K562 (cell line): ENCODE measurements at regions not wholly inside any gene's neighbourhood (a gene's known extent, or its start where the extent isn't known, plus 50 kb on each side); places are given as distances from the start of the nearest gene placed in this dataset.

Experiments
- ATAC-seq: fragments of 200-7000 bp; cut with Tn5 transposase; 3 replicates; pipeline ENCODE4 v1.9.1; 2020; ENCODE audit warnings: moderate library complexity
- BruUV-seq: library from RNA; stranded (reverse); fragments of 400-500 nt; replicated peaks from 2 replicates; lab custom pipeline; 2021; lab: Mats Ljungman, UMichigan
- CTCF ChIA-PET: fragments of 300-600 bp; formaldehyde crosslinking; extraction: SDS; loops from one replicate; lab custom pipeline; 2021; ENCODE audit warnings: low intra/inter-chr PET ratio; lab: Yijun Ruan, JAX
- POLR2A ChIA-PET: fragments of 300-600, 350-650 bp; sonication (Branson Sonifier 250); formaldehyde crosslinking; extraction: SDS; loops from one replicate; lab custom pipeline; 2021; ENCODE audit warnings: antibody characterized with exemption, inconsistent platforms; lab: Yijun Ruan, JAX
- DNase-seq, 4 experiments: peaks; one replicate each; pipeline versions ENCODE4 v3.0.0 to v3.0.0-alpha.2; 2011 to 2018; ENCODE audit warnings: low spot score in 3 of 4, mixed read lengths in 3 of 4; ENCODE audit errors: extremely low read depth in 1 of 4
- FAIRE-seq: peaks from 2 replicates; lab custom pipeline; 2011; peaks lifted over from hg19 to GRCh38; lab: Jason Lieb, UNC
- H2AFZ ChIP-seq: 2 replicates; pipeline ENCODE4 v1.6.0; 2011; ENCODE audit warnings: low read depth, low read length, control low read depth, inconsistent platforms
- H3K27ac ChIP-seq: fragments of 200-600 bp; 3 replicates; pipeline ENCODE4 v1.8.0; 2011; ENCODE audit warnings: low read depth, mild to moderate bottlenecking, control low read depth, inconsistent platforms, low read length, moderate library complexity, mixed read lengths; ENCODE audit errors: extremely low read depth
- H3K27me3 ChIP-seq, 2 experiments: fragments of 300-600 bp in 1 of 2; 2 replicates in 1 of 2; 3 replicates in 1 of 2; pipeline versions ENCODE4 v1.6.0 to v1.8.0; 2011; ENCODE audit warnings: inconsistent platforms in 2 of 2, low read length in 2 of 2, mild to moderate bottlenecking in 1 of 2, mixed read lengths in 1 of 2, moderate library complexity in 1 of 2; ENCODE audit not compliant: control insufficient read depth in 2 of 2, insufficient read depth in 2 of 2
- H3K36me3 ChIP-seq: fragments of 300-600 bp; 3 replicates; pipeline ENCODE4 v1.8.0; 2011; ENCODE audit warnings: mild to moderate bottlenecking, low read length, inconsistent platforms; ENCODE audit not compliant: control insufficient read depth, insufficient read depth
- H3K4me1 ChIP-seq, 2 experiments: fragments of 200-600 bp in 1 of 2; replicated peaks in 1 of 2; 2 replicates in 1 of 2; 3 replicates in 1 of 2; pipeline versions ENCODE4 v1.5.1 to v1.8.0; 2011; ENCODE audit warnings: inconsistent platforms in 2 of 2, low read length in 2 of 2, mild to moderate bottlenecking in 1 of 2, mixed read lengths in 1 of 2, moderate library complexity in 1 of 2; ENCODE audit not compliant: control insufficient read depth in 2 of 2, insufficient read depth in 2 of 2
- H3K4me2 ChIP-seq: 2 replicates; pipeline ENCODE4 v1.6.1; 2011; ENCODE audit warnings: low read length, control low read depth, inconsistent platforms, mixed read lengths; ENCODE audit not compliant: insufficient read depth
- H3K4me3 ChIP-seq: fragments of 200-600 bp; sonication (generic), shearing (Covaris generic); 2 replicates; pipeline ENCODE4 v1.5.1; 2016; ENCODE audit warnings: control low read depth, inconsistent platforms
- H3K79me2 ChIP-seq: fragments of 200-600 bp; 3 replicates; pipeline ENCODE4 v1.8.0; 2011; ENCODE audit warnings: low read length, inconsistent platforms; ENCODE audit not compliant: control insufficient read depth, insufficient read depth
- H3K9ac ChIP-seq, 2 experiments: 2 replicates each; pipeline versions ENCODE4 v1.6.0 to v1.6.1; 2011; ENCODE audit warnings: low read depth in 2 of 2, low read length in 2 of 2, control low read depth in 1 of 2, inconsistent platforms in 1 of 2, mild to moderate bottlenecking in 1 of 2, mixed read lengths in 1 of 2; ENCODE audit not compliant: insufficient read depth in 1 of 2
- H3K9me1 ChIP-seq: one replicate; pipeline ENCODE4 v1.6.0; 2011; ENCODE audit warnings: inconsistent platforms, mild to moderate bottlenecking, low read length, moderate library complexity; ENCODE audit not compliant: control insufficient read depth, insufficient read depth
- H3K9me3 ChIP-seq: replicated peaks from 2 replicates; pipeline ENCODE4 v1.5.1; 2011; ENCODE audit warnings: low read depth, low read length, inconsistent platforms; ENCODE audit not compliant: control insufficient read depth, insufficient read depth
- H4K20me1 ChIP-seq: replicated peaks from 2 replicates; pipeline ENCODE4 v1.6.1; 2011; ENCODE audit warnings: low read length, inconsistent platforms, mixed read lengths; ENCODE audit not compliant: control insufficient read depth, insufficient read depth
- HDGF ChIP-seq: fragments of 450-650 bp; IDR thresholded peaks from 2 replicates; pipeline ENCODE4 v1.6.1; 2016
- HLTF ChIP-seq: fragments of 450-650 bp; IDR thresholded peaks from 2 replicates; pipeline ENCODE4 v1.6.1; 2016
- MTF1 ChIP-seq: fragments of 250-450 bp; sonication (Bioruptor Pico); IDR thresholded peaks from 2 replicates; pipeline ENCODE4 v1.9.0; 2021; ENCODE audit warnings: moderate library complexity, mild to moderate bottlenecking, inconsistent platforms, borderline replicate concordance
- RAD21 ChIP-seq, 2 experiments: fragments of 250-450 bp in 1 of 2; fragments of 450-650 bp in 1 of 2; sonication (Bioruptor Pico) in 1 of 2; formaldehyde crosslinking in 1 of 2; IDR thresholded peaks in 1 of 2; conservative IDR thresholded peaks in 1 of 2; 2 replicates each; pipeline versions ENCODE4 v1.4.0 to v1.8.0; 2020 to 2022; ENCODE audit warnings: mild to moderate bottlenecking in 2 of 2, moderate library complexity in 1 of 2
- RCOR1 ChIP-seq, 2 experiments: IDR thresholded peaks; 2 replicates each; pipeline ENCODE4 v1.6.1; 2012; ENCODE audit warnings: low read depth in 2 of 2, low read length in 2 of 2, borderline replicate concordance in 1 of 2, improper control_type of control experiment in 1 of 2
- SMARCA5 ChIP-seq: fragments of 450-650 bp; IDR thresholded peaks from 2 replicates; pipeline ENCODE4 v1.6.1; 2016
- SREBF2 ChIP-seq: sonication (generic); formaldehyde crosslinking; IDR thresholded peaks from 2 replicates; pipeline ENCODE4 v1.4.0; 2020; ENCODE audit warnings: mild to moderate bottlenecking, missing genetic modification reagents
- YY1 ChIP-seq, 3 experiments: IDR thresholded peaks; 2 replicates each; pipeline ENCODE4 v1.6.1; 2011; ENCODE audit warnings: low read length in 2 of 3, mild to moderate bottlenecking in 2 of 3, moderate library complexity in 2 of 3, borderline replicate concordance in 1 of 3, control low read depth in 1 of 3, low read depth in 1 of 3; ENCODE audit not compliant: insufficient read depth in 3 of 3, insufficient replicate concordance in 2 of 3, control insufficient read depth in 1 of 3, insufficient read length in 1 of 3; ENCODE audit errors: extremely low read depth in 1 of 3
- ZBTB17 ChIP-seq: fragments of 450-650 bp; formaldehyde crosslinking; IDR thresholded peaks from 2 replicates; pipeline ENCODE4 v1.4.0; 2020; ENCODE audit warnings: mild to moderate bottlenecking
- ZBTB8A ChIP-seq: fragments of 450-650 bp; IDR thresholded peaks from 2 replicates; pipeline ENCODE4 v1.6.1; 2018; ENCODE audit warnings: mild to moderate bottlenecking, moderate library complexity; ENCODE audit not compliant: partially characterized antibody
- ZC3H11A ChIP-seq: IDR thresholded peaks from 2 replicates; pipeline ENCODE4 v1.6.1; 2012; ENCODE audit warnings: low read depth, low read length, improper control_type of control experiment
- ZEB2 ChIP-seq: fragments of 450-650 bp; IDR thresholded peaks from 2 replicates; pipeline ENCODE4 v1.6.1; 2016
- WGBS: fragments of 100-300 bp; shearing (Covaris generic); methylation state at CpG from one replicate; pipeline ENCODE4 v1.1.6; 2016; ENCODE audit warnings: low coverage, mixed read lengths; ENCODE audit not compliant: insufficient coverage; ENCODE audit errors: missing lambda C conversion rate; 5-methylcytosine and 5-hydroxymethylcytosine counted together
- in situ Hi-C: fragments of 300-500 bp; cut with MboI; formaldehyde crosslinking; loops from 4 replicates; pipeline ENCODE4 v1.15.0; 2018; ENCODE audit warnings: inconsistent platforms, mixed read lengths
- intact Hi-C: fragments of 100-400 bp; cut with micrococcal nuclease; formaldehyde crosslinking; loops from 2 replicates; pipeline ENCODE4 v1.14.2; 2022
- TF ChIP-seq, protein P1 (sequence below): fragments of 450-650 bp; IDR thresholded peaks from 2 replicates; pipeline ENCODE4 v1.6.1; 2016; ENCODE audit warnings: antibody characterized with exemption
- TF ChIP-seq, protein P2 (sequence below), 2 experiments: fragments of 200-800 bp in 1 of 2; sonication (Bioruptor generic) in 1 of 2; sonication (generic) in 1 of 2; formaldehyde crosslinking in 1 of 2; IDR thresholded peaks in 1 of 2; conservative IDR thresholded peaks in 1 of 2; 2 replicates each; pipeline versions ENCODE4 v1.5.0 to v1.6.1; 2016 to 2020; ENCODE audit warnings: missing compliant biosample characterization in 1 of 2, missing genetic modification characterization in 1 of 2, missing genetic modification reagents in 1 of 2

DNA sequence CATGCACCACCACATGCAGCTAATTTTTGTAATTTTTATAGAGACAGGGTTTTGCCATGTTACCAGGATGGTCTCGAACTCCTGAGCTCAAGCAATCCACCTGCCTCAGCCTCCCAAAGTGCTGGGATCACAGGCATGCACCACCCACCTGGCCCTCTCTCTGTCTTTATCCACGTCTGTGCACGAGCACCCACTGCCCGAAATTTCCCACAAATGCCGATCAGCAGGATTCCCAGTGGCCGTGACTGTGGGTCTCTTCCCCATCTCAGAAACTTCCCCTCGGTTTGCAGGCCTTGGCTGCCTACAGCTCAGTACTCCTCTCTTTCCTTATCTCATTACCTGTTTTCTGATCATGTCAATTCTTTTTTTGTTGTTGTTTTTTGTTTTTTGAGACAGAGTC is 217.3 kb downstream of the TTC32 start:
- Histone ChIP-seq H3K27ac (no peak overlapping the region), H3K4me2 (no peak overlapping the region), H3K9me3 (no peaks in the 10 kb centered on the region), H3K27me3 (no peaks in the 10 kb centered on the region), H3K9me1 (no peaks in the 10 kb centered on the region), H3K4me1 (no peaks in the 10 kb centered on the region), H3K4me3 (no peak overlapping the region), H4K20me1 (no peaks in the 10 kb centered on the region), H3K79me2 (no peaks in the 10 kb centered on the region), H2AFZ (no peak overlapping the region), H3K36me3 (no peaks in the 10 kb centered on the region), H3K9ac (no peak overlapping the region)
- POLR2A ChIA-PET, result interaction anchor here (0.5 kb wide), 1 partner anchor 194 kb away, joined by 4 read pairs; no protein-coding TSS in a partner anchor
- CTCF ChIA-PET, result no interaction called here
- 0% methylated on average over 7 of the region's 7 CpGs for WGBS
- FAIRE-seq (no peak), ATAC-seq (no peak), DNase-seq (no peak)
- BruUV-seq, result no TSS peak
- in situ Hi-C loops (no loop called here), intact Hi-C loops (no loop called here)
- no peak for TF ChIP-seq SREBF2 (CRISPR knock-in tag)
- TF ChIP-seq RCOR1 (IDR thresholded peaks at IDR 0.05; ENCODE audit: borderline replicate concordance in 1 of 2, low read depth in 2 of 2, low read length in 2 of 2), result no peak
- TF ChIP-seq SMARCA5, result no peak
- no peak for TF ChIP-seq HLTF
- TF ChIP-seq ZBTB17 (CRISPR knock-in tag), result no peak
- no peak for TF ChIP-seq ZC3H11A
- TF ChIP-seq MTF1, result no peak
- no peak for TF ChIP-seq RAD21 (CRISPR knock-in tag; conservative IDR thresholded peaks at IDR 0.05 in 1 of 2, IDR thresholded peaks at IDR 0.05 in 1 of 2)
- no peak for TF ChIP-seq HDGF
- no peak for TF ChIP-seq YY1 (IDR thresholded peaks at IDR 0.05; ENCODE audit: borderline replicate concordance in 1 of 3, control insufficient read depth in 1 of 3, extremely low read depth in 1 of 3, insufficient read depth in 3 of 3, insufficient read length in 1 of 3, insufficient replicate concordance in 2 of 3, low read depth in 1 of 3, low read length in 2 of 3)
- TF ChIP-seq, protein P1, sequence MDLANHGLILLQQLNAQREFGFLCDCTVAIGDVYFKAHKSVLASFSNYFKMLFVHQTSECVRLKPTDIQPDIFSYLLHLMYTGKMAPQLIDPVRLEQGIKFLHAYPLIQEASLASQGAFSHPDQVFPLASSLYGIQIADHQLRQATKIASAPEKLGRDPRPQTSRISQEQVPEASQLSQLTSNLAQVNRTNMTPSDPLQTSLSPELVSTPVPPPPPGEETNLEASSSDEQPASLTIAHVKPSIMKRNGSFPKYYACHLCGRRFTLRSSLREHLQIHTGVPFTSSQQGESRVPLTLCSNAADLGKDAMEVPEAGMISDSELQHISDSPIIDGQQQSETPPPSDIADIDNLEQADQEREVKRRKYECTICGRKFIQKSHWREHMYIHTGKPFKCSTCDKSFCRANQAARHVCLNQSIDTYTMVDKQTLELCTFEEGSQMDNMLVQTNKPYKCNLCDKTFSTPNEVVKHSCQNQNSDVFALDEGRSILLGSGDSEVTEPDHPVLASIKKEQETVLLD, result no peak
- TF ChIP-seq, protein P2, sequence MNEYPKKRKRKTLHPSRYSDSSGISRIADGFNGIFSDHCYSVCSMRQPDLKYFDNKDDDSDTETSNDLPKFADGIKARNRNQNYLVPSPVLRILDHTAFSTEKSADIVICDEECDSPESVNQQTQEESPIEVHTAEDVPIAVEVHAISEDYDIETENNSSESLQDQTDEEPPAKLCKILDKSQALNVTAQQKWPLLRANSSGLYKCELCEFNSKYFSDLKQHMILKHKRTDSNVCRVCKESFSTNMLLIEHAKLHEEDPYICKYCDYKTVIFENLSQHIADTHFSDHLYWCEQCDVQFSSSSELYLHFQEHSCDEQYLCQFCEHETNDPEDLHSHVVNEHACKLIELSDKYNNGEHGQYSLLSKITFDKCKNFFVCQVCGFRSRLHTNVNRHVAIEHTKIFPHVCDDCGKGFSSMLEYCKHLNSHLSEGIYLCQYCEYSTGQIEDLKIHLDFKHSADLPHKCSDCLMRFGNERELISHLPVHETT (CRISPR knock-in tag; conservative IDR thresholded peaks at IDR 0.05 in 1 of 2, IDR thresholded peaks at IDR 0.05 in 1 of 2), result no peak
- no peak for TF ChIP-seq ZBTB8A
- no peak for TF ChIP-seq ZEB2
